Heart left ventricle (tissue), 16 donors: ENCODE measurements at regions not wholly inside any gene's neighbourhood (a gene's known extent, or its start where the extent isn't known, plus 50 kb on each side); places are given as distances from the start of the nearest gene placed in this dataset.

Experiments used
- ATAC-seq, 4 donors: fragments of 200-7000 bp; cut with Tn5 transposase; one replicate each; pipeline ENCODE4 v1.9.1; 2020 to 2022; ENCODE audit warnings: moderate library complexity in 4 of 4, mild to moderate bottlenecking in 3 of 4, moderate number of reproducible peaks in 1 of 4
- DNase-seq, 5 donors: peaks; one replicate each; pipeline ENCODE4 v3.0.0-alpha.2; 2020
- H3K27ac ChIP-seq, 12 donors: fragments of 200-600 bp; sonication (generic) in 4 of 12; one replicate each; pipeline versions ENCODE4 v1.5.0 to v1.8.0; 2016 to 2022; ENCODE audit warnings: mild to moderate bottlenecking in 2 of 12
- H3K27me3 ChIP-seq, 9 donors: fragments of 200-600 bp; sonication (generic) in 2 of 9; one replicate each; pipeline versions ENCODE4 v1.5.1 to v1.8.0; 2016 to 2022; ENCODE audit warnings: mild to moderate bottlenecking in 3 of 9
- H3K36me3 ChIP-seq, 9 donors: fragments of 200-600 bp; sonication (generic) in 2 of 9; one replicate each; pipeline versions ENCODE4 v1.5.0 to v1.8.0; 2018 to 2022; ENCODE audit warnings: mild to moderate bottlenecking in 2 of 9
- H3K4me1 ChIP-seq, 12 donors: fragments of 200-600 bp; sonication (generic) in 4 of 12; one replicate each; pipeline versions ENCODE4 v1.5.0 to v1.8.0; 2016 to 2022; ENCODE audit warnings: mild to moderate bottlenecking in 3 of 12
- H3K4me3 ChIP-seq, 12 donors: fragments of 200-600 bp; sonication (generic) in 4 of 12; one replicate each; pipeline versions ENCODE4 v1.5.0 to v1.8.0; 2017 to 2022; ENCODE audit warnings: mild to moderate bottlenecking in 9 of 12, moderate library complexity in 4 of 12
- H3K9me3 ChIP-seq, 12 donors: fragments of 200-600 bp; sonication (generic) in 4 of 12; one replicate each; pipeline versions ENCODE4 v1.5.0 to v1.8.0; 2016 to 2022; ENCODE audit warnings: mild to moderate bottlenecking in 1 of 12
- POLR2A ChIP-seq, 2 donors: fragments of 450-650 bp; IDR thresholded peaks; one replicate each; pipeline ENCODE4 v1.6.1; 2017; ENCODE audit warnings: antibody characterized with exemption in 2 of 2, mild to moderate bottlenecking in 2 of 2, moderate library complexity in 2 of 2
- WGBS, 4 donors: extraction: QIAGEN DNeasy Blood & Tissue Kit in 2 of 4; methylation state at CpG; one replicate each; pipeline versions ENCODE4 v1.1.5 to v1.1.7; 2013 to 2018; 5-methylcytosine and 5-hydroxymethylcytosine counted together
- intact Hi-C, 10 donors: fragments of 100-400 bp; cut with DNase I; formaldehyde crosslinking; loops; one replicate each; pipeline versions ENCODE4 v1.11.1 to v1.14.2; 2022
- TF ChIP-seq, protein P1 (sequence below), 12 donors: fragments of 200-600 bp; sonication (generic) in 4 of 12; IDR thresholded peaks; one replicate each; pipeline versions ENCODE4 v1.5.0 to v1.8.0; 2018 to 2022; ENCODE audit warnings: antibody characterized with exemption in 12 of 12, mild to moderate bottlenecking in 5 of 12
- donor health status: ischemic (EF 13 %, LVEDD 7.1; RV severe dilation, severe dysfunction).
- donor health status: healthy with polysubstance abuse.
- donor health status: DM: no; HTN: yes; CAD: no.
- donor health status: DM: no; HTN: no; CAD: no.
- donor health status: ischemic (EF 25% LVEDD 6.9; RV normal size, moderate dysfunction).
- donor health status: ischemic (EF 25% LVEDD 5.7; RV mildly dilated, moderate dysfunction).
- donor health status: healthy.
- donor health status: DM: yes; HTN: yes; CAD: no.
- donor health status: ischemic (EF 35%, LVEDD 5.7; RV mildly dilated, moderate dysfunction).
- donor health status: nonischemic (EF 11% LVEDD 7.7; RV severe dilation, severe dysfunction).
- donor health status: DM: yes; HTN: yes; CAD: no.
- donor health status: PGD.
- donor health status: ischemic (EF 29% LVEDD 5.4; RV normal size, mild dysfunction).
- donor health status: nonischemic (EF 23%, LVEDD 6.1; RV moderate dilation, normal function).

GRCh38 chr1:238628110-238628509, 737.4 kb upstream of the ZP4 start:
- Histone ChIP-seq H3K9me3 (peaks cover 0 to 8% (median 0%) of the 10 kb centered on the region in 12 donors), H3K27ac (no peak overlapping the region), H3K36me3 (no peaks in the 10 kb centered on the region), H3K4me3 (no peak overlapping the region), H3K4me1 (no peaks in the 10 kb centered on the region), H3K27me3 (no peaks in the 10 kb centered on the region)
- DNase-seq (no peak), ATAC-seq (no peak)
- WGBS, 4 donors = 50 to 56% (median 54%) methylated on average over 2 of the region's 2 CpGs
- intact Hi-C loops = no loop called here
- no peak for TF ChIP-seq POLR2A (IDR thresholded peaks at IDR 0.05)

DNA sequence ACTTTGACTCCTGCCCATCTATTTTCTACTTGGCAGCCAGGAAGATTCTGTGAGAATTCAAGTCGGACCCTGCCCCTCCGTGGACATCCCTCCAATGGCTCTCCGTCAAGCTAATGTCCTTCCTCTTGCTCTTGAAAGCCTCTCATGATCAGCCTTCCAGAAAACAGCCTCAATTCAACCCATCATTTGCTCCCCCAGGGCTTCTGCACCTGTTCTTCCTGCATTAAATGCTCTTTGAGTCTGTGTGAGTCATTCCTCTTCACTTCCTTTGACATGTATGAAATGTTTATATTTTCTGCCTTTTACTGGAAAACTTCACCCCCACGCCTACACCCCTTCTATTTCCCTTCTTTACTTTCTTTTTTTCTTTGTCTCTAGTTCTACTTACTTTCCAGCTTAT, 734.1 kb upstream of the ZP4 start:
- H3K36me3 ChIP-seq = no peaks in the 10 kb centered on the region
- H3K9me3 ChIP-seq = no peaks in the 10 kb centered on the region
- intact Hi-C loops = no loop called here
- no peaks in the 10 kb centered on the region for H3K4me1 ChIP-seq
- no peak overlapping the region for H3K27ac ChIP-seq
- no peak for TF ChIP-seq POLR2A (IDR thresholded peaks at IDR 0.05)
- TF ChIP-seq, protein P1, sequence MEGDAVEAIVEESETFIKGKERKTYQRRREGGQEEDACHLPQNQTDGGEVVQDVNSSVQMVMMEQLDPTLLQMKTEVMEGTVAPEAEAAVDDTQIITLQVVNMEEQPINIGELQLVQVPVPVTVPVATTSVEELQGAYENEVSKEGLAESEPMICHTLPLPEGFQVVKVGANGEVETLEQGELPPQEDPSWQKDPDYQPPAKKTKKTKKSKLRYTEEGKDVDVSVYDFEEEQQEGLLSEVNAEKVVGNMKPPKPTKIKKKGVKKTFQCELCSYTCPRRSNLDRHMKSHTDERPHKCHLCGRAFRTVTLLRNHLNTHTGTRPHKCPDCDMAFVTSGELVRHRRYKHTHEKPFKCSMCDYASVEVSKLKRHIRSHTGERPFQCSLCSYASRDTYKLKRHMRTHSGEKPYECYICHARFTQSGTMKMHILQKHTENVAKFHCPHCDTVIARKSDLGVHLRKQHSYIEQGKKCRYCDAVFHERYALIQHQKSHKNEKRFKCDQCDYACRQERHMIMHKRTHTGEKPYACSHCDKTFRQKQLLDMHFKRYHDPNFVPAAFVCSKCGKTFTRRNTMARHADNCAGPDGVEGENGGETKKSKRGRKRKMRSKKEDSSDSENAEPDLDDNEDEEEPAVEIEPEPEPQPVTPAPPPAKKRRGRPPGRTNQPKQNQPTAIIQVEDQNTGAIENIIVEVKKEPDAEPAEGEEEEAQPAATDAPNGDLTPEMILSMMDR (IDR thresholded peaks at IDR 0.05) = no peak
- H3K4me3 ChIP-seq = no peak overlapping the region
- 63 to 73% (median 70%) methylated on average over 4 of the region's 4 CpGs for WGBS, 4 donors
- no peak for ATAC-seq
- DNase-seq = no peak
- no peaks in the 10 kb centered on the region for H3K27me3 ChIP-seq

- intact Hi-C loops = no loop called here
- no peak for ATAC-seq
- no peaks in the 10 kb centered on the region for H3K36me3 ChIP-seq
- no peak overlapping the region for H3K27ac ChIP-seq
- H3K4me1 ChIP-seq = no peaks in the 10 kb centered on the region
- no peak for TF ChIP-seq POLR2A (IDR thresholded peaks at IDR 0.05)
- TF ChIP-seq, protein P1 (IDR thresholded peaks at IDR 0.05) = no peak
- WGBS, 4 donors = 68 to 75% (median 71%) methylated on average over 1 of the region's 1 CpG
- no peaks in the 10 kb centered on the region for H3K9me3 ChIP-seq
- H3K4me3 ChIP-seq = no peak overlapping the region
- DNase-seq = no peak
- H3K27me3 ChIP-seq = no peaks in the 10 kb centered on the region
These were observed 730.7 kb upstream of the ZP4 start for GRCh38 chr1:238621405-238621804.

DNA sequence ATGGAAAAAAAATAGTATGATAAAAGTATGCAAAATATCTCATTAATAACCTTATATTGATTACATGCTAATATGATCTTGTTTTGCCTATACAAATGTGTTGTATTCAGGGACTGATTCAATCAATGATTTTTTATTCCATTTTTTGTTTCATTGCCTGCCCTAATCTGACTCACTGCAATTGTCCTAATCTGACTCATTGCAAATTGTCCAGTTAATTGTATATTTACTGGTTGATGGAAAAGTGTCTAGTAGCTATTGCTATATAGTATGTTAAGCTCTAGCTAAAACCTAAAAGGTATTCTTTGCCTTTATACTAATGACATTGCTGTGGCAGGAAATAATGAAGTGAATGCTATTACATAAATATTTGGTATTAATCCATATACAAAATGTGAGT, 728.9 kb upstream of the ZP4 start:
- DNase-seq (no peak), ATAC-seq (no peak)
- intact Hi-C loops = no loop called here
- no peaks in the 10 kb centered on the region for H3K36me3 ChIP-seq
- H3K4me1 ChIP-seq = no peaks in the 10 kb centered on the region
- H3K27ac ChIP-seq = no peak overlapping the region
- H3K27me3 ChIP-seq = no peaks in the 10 kb centered on the region
- H3K9me3 ChIP-seq = no peaks in the 10 kb centered on the region
- no peak overlapping the region for H3K4me3 ChIP-seq
- TF ChIP-seq POLR2A (IDR thresholded peaks at IDR 0.05) = no peak
- TF ChIP-seq, protein P1 (IDR thresholded peaks at IDR 0.05) = no peak

GRCh38 chr1:238611406-238611805, 720.7 kb upstream of the ZP4 start:
- Histone ChIP-seq H3K36me3 (no peaks in the 10 kb centered on the region), H3K4me3 (no peak overlapping the region), H3K9me3 (no peaks in the 10 kb centered on the region), H3K27me3 (no peaks in the 10 kb centered on the region), H3K27ac (no peak overlapping the region), H3K4me1 (no peaks in the 10 kb centered on the region)
- WGBS, 4 donors = 73 to 79% (median 77%) methylated on average over 3 of the region's 3 CpGs
- intact Hi-C loops = no loop called here
- DNase-seq (no peak), ATAC-seq (no peak)
- TF ChIP-seq POLR2A (IDR thresholded peaks at IDR 0.05) = no peak
- TF ChIP-seq, protein P1 (IDR thresholded peaks at IDR 0.05) = no peak
